Keratinocyte (primary cell): ENCODE measurements at regions not wholly inside any gene's neighbourhood (a gene's known extent, or its start where the extent isn't known, plus 50 kb on each side); places are given as distances from the start of the nearest gene placed in this dataset.

Source experiments
- CTCF ChIP-seq, 3 experiments: IDR thresholded peaks in 1 of 3; conservative IDR thresholded peaks in 1 of 3; optimal IDR thresholded peaks in 1 of 3; 2 replicates in 2 of 3; 3 replicates in 1 of 3; pipeline versions ENCODE3 to v1.5.1; 2011; ENCODE audit warnings: low read length in 3 of 3, mild to moderate bottlenecking in 3 of 3, moderate library complexity in 2 of 3, control low read depth in 1 of 3, inconsistent platforms in 1 of 3; ENCODE audit not compliant: insufficient read depth in 2 of 3; ENCODE audit errors: extremely low read depth in 1 of 3
- EZH2 ChIP-seq: IDR thresholded peaks from one replicate; pipeline ENCODE4 v1.6.1; 2012; ENCODE audit warnings: inconsistent platforms, mild to moderate bottlenecking, low read length, moderate library complexity

- no peak for TF ChIP-seq CTCF (optimal IDR thresholded peaks at IDR 0.05 in 1 of 3, IDR thresholded peaks at IDR 0.05 in 1 of 3, conservative IDR thresholded peaks at IDR 0.05 in 1 of 3; ENCODE audit: extremely low read depth in 1 of 3, insufficient read depth in 2 of 3, low read length in 3 of 3)
- no peak for TF ChIP-seq EZH2
Measured at GRCh38 chr11:95676308-95676707, 113.3 kb downstream of the FAM76B start.
